ENCODE measurements at regions not wholly inside any gene's neighbourhood (a gene's known extent, or its start where the extent isn't known, plus 50 kb on each side); places are given as distances from the start of the nearest gene placed in this dataset.

- no peak for TF ChIP-seq CHD4 (IDR thresholded peaks at IDR 0.05)
- TF ChIP-seq, protein P1, sequence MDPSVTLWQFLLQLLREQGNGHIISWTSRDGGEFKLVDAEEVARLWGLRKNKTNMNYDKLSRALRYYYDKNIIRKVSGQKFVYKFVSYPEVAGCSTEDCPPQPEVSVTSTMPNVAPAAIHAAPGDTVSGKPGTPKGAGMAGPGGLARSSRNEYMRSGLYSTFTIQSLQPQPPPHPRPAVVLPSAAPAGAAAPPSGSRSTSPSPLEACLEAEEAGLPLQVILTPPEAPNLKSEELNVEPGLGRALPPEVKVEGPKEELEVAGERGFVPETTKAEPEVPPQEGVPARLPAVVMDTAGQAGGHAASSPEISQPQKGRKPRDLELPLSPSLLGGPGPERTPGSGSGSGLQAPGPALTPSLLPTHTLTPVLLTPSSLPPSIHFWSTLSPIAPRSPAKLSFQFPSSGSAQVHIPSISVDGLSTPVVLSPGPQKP (IDR thresholded peaks at IDR 0.05; ENCODE audit: low read depth, low read length): no peak
Measured at GRCh38 chr14:30142216-30142615, 214.6 kb upstream of the PRKD1 start (continued).

GRCh38 chr14:30143627-30144026 lies 216.0 kb upstream of the PRKD1 start:
- no peaks in the 10 kb centered on the region; the same call in 2 of the 3 replicates for H3K9me3 ChIP-seq (replicated peaks; ENCODE audit: control insufficient read depth, insufficient read depth, low read length)
- DNase-seq (ENCODE audit: low read depth, low spot score) (no peak), FAIRE-seq (no peak), ATAC-seq (no peak)
- H3K4me3 ChIP-seq: no peak overlapping the region
- H3K79me2 ChIP-seq (ENCODE audit: control insufficient read depth, insufficient read depth, low read length): no peaks in the 10 kb centered on the region
- no peaks in the 10 kb centered on the region for H3K4me1 ChIP-seq (ENCODE audit: control insufficient read depth, insufficient read depth, low read length)
- no peak for TF ChIP-seq IKZF1 (conservative IDR thresholded peaks at IDR 0.05)
- TF ChIP-seq TCF12 (IDR thresholded peaks at IDR 0.05; ENCODE audit: low read depth, low read length): no peak
- no peak for TF ChIP-seq MTA3 (IDR thresholded peaks at IDR 0.05; ENCODE audit: borderline replicate concordance, low read length)
- TF ChIP-seq KLF5 (IDR thresholded peaks at IDR 0.05; ENCODE audit: partially characterized antibody): no peak
- no peak for TF ChIP-seq TCF3 (IDR thresholded peaks at IDR 0.05; ENCODE audit: borderline replicate concordance, insufficient read depth, low read depth, low read length)
- TF ChIP-seq ZSCAN29 (IDR thresholded peaks at IDR 0.05): no peak
- no peak for TF ChIP-seq HSF1 (IDR thresholded peaks at IDR 0.05; ENCODE audit: low read depth, low read length)
- no peak for TF ChIP-seq PKNOX1 (IDR thresholded peaks at IDR 0.05)
- TF ChIP-seq, protein P2, sequence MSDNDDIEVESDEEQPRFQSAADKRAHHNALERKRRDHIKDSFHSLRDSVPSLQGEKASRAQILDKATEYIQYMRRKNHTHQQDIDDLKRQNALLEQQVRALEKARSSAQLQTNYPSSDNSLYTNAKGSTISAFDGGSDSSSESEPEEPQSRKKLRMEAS (IDR thresholded peaks at IDR 0.05; ENCODE audit: low read depth, low read length): no peak
- no peak for TF ChIP-seq CBFB (IDR thresholded peaks at IDR 0.05; ENCODE audit: low read depth)
- no peak for TF ChIP-seq ATF3 (IDR thresholded peaks at IDR 0.05; ENCODE audit: borderline replicate concordance, extremely low read depth, low read depth, low read length)
- no peak for TF ChIP-seq CHD4 (IDR thresholded peaks at IDR 0.05)
- no peak for TF ChIP-seq SMAD5 (IDR thresholded peaks at IDR 0.05; ENCODE audit: low read depth)
- ChIA-PET POLR2A (no interaction called here), CTCF (interaction anchor here (0.9 kb wide), 1 partner anchor 140 kb away, joined by 3 read pairs; no protein-coding TSS in a partner anchor), SMC1A (ENCODE audit: uncharacterized antibody, unreplicated experiment) (no interaction called here), RAD21 (ENCODE audit: unreplicated experiment) (no interaction called here)
- H3K36me3 ChIP-seq (ENCODE audit: control insufficient read depth in 2 of 2, insufficient read depth in 2 of 2, low read length in 1 of 2): no peaks in the 10 kb centered on the region
- H3K9ac ChIP-seq (ENCODE audit: control insufficient read depth, insufficient read depth, low read length): no peak overlapping the region
- no peaks in the 10 kb centered on the region for H3K27me3 ChIP-seq (replicated peaks in 1 of 2; ENCODE audit: control insufficient read depth in 2 of 2, insufficient read depth in 2 of 2, low read length in 1 of 2)
- no peak overlapping the region for H2AFZ ChIP-seq (ENCODE audit: control insufficient read depth, low read depth, low read length)
- H3K4me2 ChIP-seq (ENCODE audit: control insufficient read depth, insufficient read depth): no peak overlapping the region
- intact Hi-C loops (cut with micrococcal nuclease; ENCODE audit: unreplicated experiment): no loop called here
- in situ Hi-C loops (cut with MboI): no loop called here
- BruUV-seq (replicated peaks): no TSS peak
- H3K27ac ChIP-seq (ENCODE audit: control insufficient read depth, insufficient read depth): no peak overlapping the region
- H4K20me1 ChIP-seq (ENCODE audit: control insufficient read depth, insufficient read depth): no peaks in the 10 kb centered on the region

Data from GM12878 (cell line).